SK-N-MC (cell line): ENCODE measurements at regions not wholly inside any gene's neighbourhood (a gene's known extent, or its start where the extent isn't known, plus 50 kb on each side); places are given as distances from the start of the nearest gene placed in this dataset.

Experiments used
- EZH2 ChIP-seq: fragments of 200-600 bp; sonication (generic); IDR thresholded peaks from one replicate; pipeline ENCODE4 v1.6.1; 2017; ENCODE audit warnings: antibody characterized with exemption
- FOXP2 ChIP-seq: optimal IDR thresholded peaks from 2 replicates; pipeline ENCODE3; 2011; ENCODE audit warnings: mild to moderate bottlenecking, moderate library complexity; ENCODE audit not compliant: insufficient read depth; ENCODE audit errors: extremely low read length, control extremely low read depth
- POLR2AphosphoS5 ChIP-seq: IDR thresholded peaks from 2 replicates; pipeline ENCODE4 v1.6.1; 2012; ENCODE audit warnings: mild to moderate bottlenecking, low read depth, low read length, borderline replicate concordance

GRCh38 chr12:77686760-77687159 is 143.9 kb upstream of the NAV3 start:
- no peak for TF ChIP-seq POLR2AphosphoS5
- TF ChIP-seq EZH2 = no peak
- no peak for TF ChIP-seq FOXP2
